ENCODE measurements at regions not wholly inside any gene's neighbourhood (a gene's known extent, or its start where the extent isn't known, plus 50 kb on each side); places are given as distances from the start of the nearest gene placed in this dataset.

GRCh38 chr4:86523333-86523732, 70.8 kb upstream of the PTPN13 start:
- TF ChIP-seq CTCF (IDR thresholded peaks at IDR 0.05) (no peak), POLR2A (IDR thresholded peaks at IDR 0.05) (no peak)
